HG03066 (cell line): ENCODE measurements at regions not wholly inside any gene's neighbourhood (a gene's known extent, or its start where the extent isn't known, plus 50 kb on each side); places are given as distances from the start of the nearest gene placed in this dataset.

Source experiments
- ATAC-seq: cut with Tn5 transposase; IDR thresholded peaks from one replicate; pipeline ENCODE4 v1.9.1; 2021; ENCODE audit warnings: low read depth; ENCODE audit not compliant: unreplicated experiment

GRCh38 chr12:124184456-124184855 is 110.4 kb upstream of the RFLNA start:
- ATAC-seq: no peak

- ATAC-seq: no peak
These were observed 108.8 kb upstream of the RFLNA start for GRCh38 chr12:124185971-124186686.

GRCh38 chr12:124188084-124188483 is 106.8 kb upstream of the RFLNA start:
- ATAC-seq: no peak

- ATAC-seq: no peak
These were observed 106.1 kb upstream of the RFLNA start for GRCh38 chr12:124188561-124189405.

GRCh38 chr12:124190312-124191023 is 104.4 kb upstream of the RFLNA start:
- ATAC-seq: no peak

GRCh38 chr12:124191024-124191359 is 103.9 kb upstream of the RFLNA start:
- ATAC-seq: no peak

- no peak for ATAC-seq
These were observed 102.9 kb upstream of the RFLNA start for GRCh38 chr12:124191966-124192365.

- no peak for ATAC-seq
These were observed 100.5 kb upstream of the RFLNA start for GRCh38 chr12:124194264-124194892.

GRCh38 chr12:124194893-124195566 is 99.9 kb upstream of the RFLNA start:
- ATAC-seq: no peak

- ATAC-seq: no peak
These were observed 99.3 kb upstream of the RFLNA start for GRCh38 chr12:124195567-124195942.

GRCh38 chr12:124196236-124196635 is 98.7 kb upstream of the RFLNA start:
- no peak for ATAC-seq

- ATAC-seq: no peak
These were observed 93.6 kb upstream of the RFLNA start for GRCh38 chr12:124201248-124201647.

GRCh38 chr12:124203176-124203575 is 91.7 kb upstream of the RFLNA start:
- ATAC-seq: no peak

- no peak for ATAC-seq
These were observed 89.5 kb upstream of the RFLNA start for GRCh38 chr12:124205405-124205804.

GRCh38 chr12:124207049-124207448 is 87.8 kb upstream of the RFLNA start:
- ATAC-seq: no peak

- no peak for ATAC-seq
These were observed 87.3 kb upstream of the RFLNA start for GRCh38 chr12:124207617-124208016.

- no peak for ATAC-seq
These were observed 86.4 kb upstream of the RFLNA start for GRCh38 chr12:124208489-124208888.

GRCh38 chr12:124210991-124211577 is 83.8 kb upstream of the RFLNA start:
- ATAC-seq: no peak

- ATAC-seq: no peak
These were observed 83.1 kb upstream of the RFLNA start for GRCh38 chr12:124211753-124212152.
